Skeletal muscle satellite cell (primary cell): ENCODE measurements at regions not wholly inside any gene's neighbourhood (a gene's known extent, or its start where the extent isn't known, plus 50 kb on each side); places are given as distances from the start of the nearest gene placed in this dataset.
"Not testable (repeated sequence)": the region's sequence is repeated elsewhere in the genome, so short reads cannot be mapped to it uniquely, and the experiment has no call there.

Source experiments
- H3K27me3 ChIP-seq: 2 replicates; pipeline ENCODE4 v1.7.0; 2013; ENCODE audit warnings: low read length; ENCODE audit not compliant: control insufficient read depth, insufficient read depth
- H3K36me3 ChIP-seq: 2 replicates; pipeline ENCODE4 v1.7.0; 2013; ENCODE audit warnings: mild to moderate bottlenecking, control low read depth, low read length; ENCODE audit not compliant: insufficient read depth
- H3K4me1 ChIP-seq: 2 replicates; pipeline ENCODE4 v1.7.0; 2013; ENCODE audit warnings: low read length; ENCODE audit not compliant: control insufficient read depth, insufficient read depth
- H3K4me2 ChIP-seq: 2 replicates; pipeline ENCODE4 v1.7.0; 2013; ENCODE audit warnings: mild to moderate bottlenecking, low read length
- H3K4me3 ChIP-seq: 2 replicates; pipeline ENCODE4 v1.7.0; 2013; ENCODE audit warnings: low read length
- H3K9ac ChIP-seq: 2 replicates; pipeline ENCODE4 v1.7.0; 2013; ENCODE audit warnings: mild to moderate bottlenecking, low read depth, low read length, moderate library complexity
- H3K9me3 ChIP-seq: replicated peaks from 2 replicates; pipeline ENCODE4 v1.7.0; 2013; ENCODE audit warnings: mild to moderate bottlenecking, control low read depth, low read length

GRCh38 chr4:10841697-10842096 lies 157.1 kb upstream of the CLNK start:
- H3K9ac ChIP-seq = no peak overlapping the region
- H3K27me3 ChIP-seq = no peaks in the 10 kb centered on the region
- H3K9me3 ChIP-seq = no peaks in the 10 kb centered on the region
- no peak overlapping the region for H3K4me3 ChIP-seq
- no peaks in the 10 kb centered on the region for H3K4me1 ChIP-seq
- no peak overlapping the region for H3K4me2 ChIP-seq
- no peaks in the 10 kb centered on the region for H3K36me3 ChIP-seq

- no peaks in the 10 kb centered on the region for H3K9me3 ChIP-seq
- H3K4me2 ChIP-seq = no peak overlapping the region
- H3K4me1 ChIP-seq = no peaks in the 10 kb centered on the region
- H3K9ac ChIP-seq = no peak overlapping the region
- H3K36me3 ChIP-seq = no peaks in the 10 kb centered on the region
- H3K4me3 ChIP-seq = no peak overlapping the region
- no peaks in the 10 kb centered on the region for H3K27me3 ChIP-seq
Observed at GRCh38 chr4:10837151-10837550, 152.6 kb upstream of the CLNK start.

- Histone ChIP-seq H3K9me3 (no peaks in the 10 kb centered on the region), H3K4me2 (no peak overlapping the region), H3K4me1 (no peaks in the 10 kb centered on the region), H3K4me3 (no peak overlapping the region), H3K27me3 (no peaks in the 10 kb centered on the region), H3K9ac (no peak overlapping the region), H3K36me3 (no peaks in the 10 kb centered on the region)
Observed at GRCh38 chr4:10832806-10833628, 148.4 kb upstream of the CLNK start.

GRCh38 chr4:10831727-10832408 lies 147.3 kb upstream of the CLNK start:
- H3K4me3 ChIP-seq = no peak overlapping the region
- H3K4me1 ChIP-seq = no peaks in the 10 kb centered on the region
- no peaks in the 10 kb centered on the region for H3K9me3 ChIP-seq
- H3K4me2 ChIP-seq = no peak overlapping the region
- H3K36me3 ChIP-seq = no peaks in the 10 kb centered on the region
- H3K9ac ChIP-seq = no peak overlapping the region
- H3K27me3 ChIP-seq = no peaks in the 10 kb centered on the region

GRCh38 chr4:10828918-10829538 lies 144.5 kb upstream of the CLNK start:
- H3K4me3 ChIP-seq = not testable (repeated sequence)

GRCh38 chr4:10821826-10822225 lies 137.3 kb upstream of the CLNK start:
- Histone ChIP-seq H3K9me3 (no peaks in the 10 kb centered on the region), H3K27me3 (no peaks in the 10 kb centered on the region), H3K9ac (no peak overlapping the region), H3K36me3 (no peaks in the 10 kb centered on the region), H3K4me1 (no peaks in the 10 kb centered on the region), H3K4me2 (no peak overlapping the region), H3K4me3 (no peak overlapping the region)

More at GRCh38 chr4:10828918-10829538, 144.5 kb upstream of the CLNK start:
- H3K4me2 ChIP-seq, H3K4me1 ChIP-seq, H3K9ac ChIP-seq, H3K9me3 ChIP-seq, H3K27me3 ChIP-seq, H3K36me3 ChIP-seq: not testable (repeated sequence)

GRCh38 chr4:10816571-10816970 lies 132.0 kb upstream of the CLNK start:
- no peak overlapping the region for H3K9ac ChIP-seq
- H3K27me3 ChIP-seq = no peaks in the 10 kb centered on the region
- H3K4me2 ChIP-seq = no peak overlapping the region
- no peaks in the 10 kb centered on the region for H3K9me3 ChIP-seq
- no peaks in the 10 kb centered on the region for H3K4me1 ChIP-seq
- H3K36me3 ChIP-seq = no peaks in the 10 kb centered on the region
- H3K4me3 ChIP-seq = no peak overlapping the region

GRCh38 chr4:10811991-10812390 lies 127.4 kb upstream of the CLNK start:
- H3K36me3 ChIP-seq = no peaks in the 10 kb centered on the region
- no peaks in the 10 kb centered on the region for H3K4me1 ChIP-seq
- H3K9me3 ChIP-seq = no peaks in the 10 kb centered on the region
- no peak overlapping the region for H3K9ac ChIP-seq
- H3K27me3 ChIP-seq = no peaks in the 10 kb centered on the region
- no peak overlapping the region for H3K4me2 ChIP-seq
- no peak overlapping the region for H3K4me3 ChIP-seq

- Histone ChIP-seq H3K9ac (no peak overlapping the region), H3K4me1 (no peaks in the 10 kb centered on the region), H3K27me3 (no peaks in the 10 kb centered on the region), H3K4me3 (no peak overlapping the region), H3K4me2 (no peak overlapping the region), H3K36me3 (no peaks in the 10 kb centered on the region), H3K9me3 (no peaks in the 10 kb centered on the region)
Observed at GRCh38 chr4:10810411-10810810, 125.8 kb upstream of the CLNK start.

GRCh38 chr4:10809905-10810304 lies 125.3 kb upstream of the CLNK start:
- Histone ChIP-seq H3K9ac (no peak overlapping the region), H3K4me2 (no peak overlapping the region), H3K4me3 (no peak overlapping the region), H3K36me3 (no peaks in the 10 kb centered on the region), H3K27me3 (no peaks in the 10 kb centered on the region), H3K9me3 (no peaks in the 10 kb centered on the region), H3K4me1 (no peaks in the 10 kb centered on the region)

GRCh38 chr4:10808591-10808990 lies 124.0 kb upstream of the CLNK start:
- H3K4me3 ChIP-seq = no peak overlapping the region
- no peaks in the 10 kb centered on the region for H3K36me3 ChIP-seq
- H3K4me2 ChIP-seq = no peak overlapping the region
- no peaks in the 10 kb centered on the region for H3K27me3 ChIP-seq
- H3K9ac ChIP-seq = no peak overlapping the region
- H3K4me1 ChIP-seq = no peaks in the 10 kb centered on the region
- H3K9me3 ChIP-seq = no peaks in the 10 kb centered on the region
